ENCODE measurements at regions not wholly inside any gene's neighbourhood (a gene's known extent, or its start where the extent isn't known, plus 50 kb on each side); places are given as distances from the start of the nearest gene placed in this dataset.

DNA sequence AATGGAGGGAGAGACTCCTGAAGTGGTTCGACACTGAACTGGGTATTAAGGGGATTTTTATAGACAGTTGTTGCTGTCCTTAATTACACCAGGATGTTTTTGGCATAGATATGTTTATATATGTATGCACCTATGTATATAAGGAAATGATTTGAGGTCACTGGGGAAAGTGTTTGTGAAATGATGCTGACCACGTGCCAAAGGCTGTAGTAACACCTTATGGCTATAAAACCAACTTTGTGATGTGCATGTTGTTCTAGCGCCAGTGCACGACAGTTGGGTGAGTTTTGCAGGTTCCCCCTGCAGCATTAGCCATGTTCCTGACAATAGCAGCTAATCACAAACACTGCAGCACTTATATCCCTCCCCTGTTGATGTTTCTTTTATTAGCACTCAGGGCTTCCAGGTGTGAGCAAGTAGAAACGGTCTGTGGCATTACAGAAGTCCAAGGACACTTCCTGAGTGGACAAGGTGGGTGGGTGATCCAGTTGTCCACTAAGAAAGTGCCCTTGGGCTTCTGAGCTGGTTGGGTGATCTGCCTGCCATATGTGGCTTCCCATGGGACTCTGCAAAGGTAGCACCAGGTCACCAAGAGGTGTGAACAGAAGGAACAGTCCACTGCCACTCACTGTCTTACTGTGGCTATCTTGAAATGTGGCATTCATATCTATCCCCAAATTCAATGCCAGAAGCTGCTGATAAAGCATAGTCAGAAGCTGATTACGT lies 63.0 kb upstream of the RBM24 start (continued):
- TF ChIP-seq ETV6 (IDR thresholded peaks at IDR 0.05; ENCODE audit: borderline replicate concordance in 1 of 2, low read depth in 2 of 2, low read length in 1 of 2), result no peak
- TF ChIP-seq ETV6 (CRISPR knock-in tag; IDR thresholded peaks at IDR 0.05; ENCODE audit: borderline replicate concordance), result no peak
- TF ChIP-seq WHSC1 (IDR thresholded peaks at IDR 0.05; ENCODE audit: low read length), result no peak
- no peak for TF ChIP-seq E2F5 (CRISPR knock-in tag; IDR thresholded peaks at IDR 0.05)
- TF ChIP-seq CHD7 (IDR thresholded peaks at IDR 0.05; ENCODE audit: low read depth, low read length), result no peak
- no peak for TF ChIP-seq ZNF280A (IDR thresholded peaks at IDR 0.05; ENCODE audit: low read depth, partially characterized antibody)
- no peak for TF ChIP-seq NFYB (IDR thresholded peaks at IDR 0.05; ENCODE audit: extremely low read depth, insufficient read length)
